ENCODE measurements at regions not wholly inside any gene's neighbourhood (a gene's known extent, or its start where the extent isn't known, plus 50 kb on each side); places are given as distances from the start of the nearest gene placed in this dataset.
A peak's percentile ranks its signal among the peaks of the same experiment; 100 is the strongest.

- H3K9ac ChIP-seq (ENCODE audit: low read depth, low read length): no peak overlapping the region
- H3K4me3 ChIP-seq (ENCODE audit: low read depth, low read length): peak overlapping the region; percentile 30
- peaks cover 6% of the 10 kb centered on the region for H3K27me3 ChIP-seq (ENCODE audit: control insufficient read depth, insufficient read depth, low read length)
- no peaks in the 10 kb centered on the region for H3K9me3 ChIP-seq (ENCODE audit: control insufficient read depth, insufficient read depth, low read length)
- peaks cover 3% of the 10 kb centered on the region for H3K4me1 ChIP-seq (ENCODE audit: control insufficient read depth, insufficient read depth, low read length)
- H3K36me3 ChIP-seq (ENCODE audit: control insufficient read depth, insufficient read depth, low read length): no peaks in the 10 kb centered on the region
Observed at GRCh38 chr16:48054881-48055601, 100.8 kb downstream of the ABCC12 start.

- no peak overlapping the region for H3K9ac ChIP-seq (ENCODE audit: low read depth, low read length)
- H3K4me3 ChIP-seq (ENCODE audit: low read depth, low read length): no peak overlapping the region
- H3K9me3 ChIP-seq (ENCODE audit: control insufficient read depth, insufficient read depth, low read length): no peaks in the 10 kb centered on the region
- H3K4me1 ChIP-seq (ENCODE audit: control insufficient read depth, insufficient read depth, low read length): peaks cover 3% of the 10 kb centered on the region
- H3K27me3 ChIP-seq (ENCODE audit: control insufficient read depth, insufficient read depth, low read length): peaks cover 6% of the 10 kb centered on the region
- no peaks in the 10 kb centered on the region for H3K36me3 ChIP-seq (ENCODE audit: control insufficient read depth, insufficient read depth, low read length)
Observed at GRCh38 chr16:48053418-48053745, 102.4 kb downstream of the ABCC12 start.

GRCh38 chr16:48052731-48053417 is 102.9 kb downstream of the ABCC12 start:
- Histone ChIP-seq H3K4me1 (ENCODE audit: control insufficient read depth, insufficient read depth, low read length) (peaks cover 3% of the 10 kb centered on the region), H3K9ac (ENCODE audit: low read depth, low read length) (no peak overlapping the region), H3K27me3 (ENCODE audit: control insufficient read depth, insufficient read depth, low read length) (peaks cover 6% of the 10 kb centered on the region), H3K36me3 (ENCODE audit: control insufficient read depth, insufficient read depth, low read length) (no peaks in the 10 kb centered on the region), H3K4me3 (ENCODE audit: low read depth, low read length) (no peak overlapping the region), H3K9me3 (ENCODE audit: control insufficient read depth, insufficient read depth, low read length) (no peaks in the 10 kb centered on the region)

- H3K9me3 ChIP-seq (ENCODE audit: control insufficient read depth, insufficient read depth, low read length): no peaks in the 10 kb centered on the region
- no peaks in the 10 kb centered on the region for H3K36me3 ChIP-seq (ENCODE audit: control insufficient read depth, insufficient read depth, low read length)
- H3K4me1 ChIP-seq (ENCODE audit: control insufficient read depth, insufficient read depth, low read length): peaks cover 3% of the 10 kb centered on the region
- H3K4me3 ChIP-seq (ENCODE audit: low read depth, low read length): no peak overlapping the region
- H3K27me3 ChIP-seq (ENCODE audit: control insufficient read depth, insufficient read depth, low read length): peaks cover 6% of the 10 kb centered on the region
- H3K9ac ChIP-seq (ENCODE audit: low read depth, low read length): no peak overlapping the region
Observed at GRCh38 chr16:48050871-48051270, 104.9 kb downstream of the ABCC12 start.

- Histone ChIP-seq H3K4me3 (ENCODE audit: low read depth, low read length) (no peak overlapping the region), H3K36me3 (ENCODE audit: control insufficient read depth, insufficient read depth, low read length) (no peaks in the 10 kb centered on the region), H3K9me3 (ENCODE audit: control insufficient read depth, insufficient read depth, low read length) (no peaks in the 10 kb centered on the region), H3K9ac (ENCODE audit: low read depth, low read length) (no peak overlapping the region), H3K4me1 (ENCODE audit: control insufficient read depth, insufficient read depth, low read length) (peaks cover 7% of the 10 kb centered on the region), H3K27me3 (ENCODE audit: control insufficient read depth, insufficient read depth, low read length) (no peaks in the 10 kb centered on the region)
Observed at GRCh38 chr16:48049847-48050246, 105.9 kb downstream of the ABCC12 start.

GRCh38 chr16:48047720-48048119 is 108.1 kb downstream of the ABCC12 start:
- H3K36me3 ChIP-seq (ENCODE audit: control insufficient read depth, insufficient read depth, low read length): no peaks in the 10 kb centered on the region
- H3K4me1 ChIP-seq (ENCODE audit: control insufficient read depth, insufficient read depth, low read length): peaks cover 7% of the 10 kb centered on the region
- H3K9me3 ChIP-seq (ENCODE audit: control insufficient read depth, insufficient read depth, low read length): no peaks in the 10 kb centered on the region
- no peak overlapping the region for H3K4me3 ChIP-seq (ENCODE audit: low read depth, low read length)
- H3K9ac ChIP-seq (ENCODE audit: low read depth, low read length): no peak overlapping the region
- H3K27me3 ChIP-seq (ENCODE audit: control insufficient read depth, insufficient read depth, low read length): no peaks in the 10 kb centered on the region

GRCh38 chr16:48047241-48047640 is 108.6 kb downstream of the ABCC12 start:
- no peaks in the 10 kb centered on the region for H3K27me3 ChIP-seq (ENCODE audit: control insufficient read depth, insufficient read depth, low read length)
- no peak overlapping the region for H3K4me3 ChIP-seq (ENCODE audit: low read depth, low read length)
- no peaks in the 10 kb centered on the region for H3K9me3 ChIP-seq (ENCODE audit: control insufficient read depth, insufficient read depth, low read length)
- H3K9ac ChIP-seq (ENCODE audit: low read depth, low read length): no peak overlapping the region
- H3K36me3 ChIP-seq (ENCODE audit: control insufficient read depth, insufficient read depth, low read length): no peaks in the 10 kb centered on the region
- peaks cover 4% of the 10 kb centered on the region for H3K4me1 ChIP-seq (ENCODE audit: control insufficient read depth, insufficient read depth, low read length)

GRCh38 chr16:48044117-48044516 is 111.7 kb downstream of the ABCC12 start:
- Histone ChIP-seq H3K9me3 (ENCODE audit: control insufficient read depth, insufficient read depth, low read length) (no peaks in the 10 kb centered on the region), H3K4me3 (ENCODE audit: low read depth, low read length) (no peak overlapping the region), H3K9ac (ENCODE audit: low read depth, low read length) (no peak overlapping the region), H3K36me3 (ENCODE audit: control insufficient read depth, insufficient read depth, low read length) (no peaks in the 10 kb centered on the region), H3K27me3 (ENCODE audit: control insufficient read depth, insufficient read depth, low read length) (no peaks in the 10 kb centered on the region), H3K4me1 (ENCODE audit: control insufficient read depth, insufficient read depth, low read length) (peaks cover 4% of the 10 kb centered on the region)

GRCh38 chr16:48041981-48042421 is 113.8 kb downstream of the ABCC12 start:
- no peaks in the 10 kb centered on the region for H3K9me3 ChIP-seq (ENCODE audit: control insufficient read depth, insufficient read depth, low read length)
- H3K36me3 ChIP-seq (ENCODE audit: control insufficient read depth, insufficient read depth, low read length): no peaks in the 10 kb centered on the region
- no peak overlapping the region for H3K9ac ChIP-seq (ENCODE audit: low read depth, low read length)
- H3K27me3 ChIP-seq (ENCODE audit: control insufficient read depth, insufficient read depth, low read length): no peaks in the 10 kb centered on the region
- no peak overlapping the region for H3K4me3 ChIP-seq (ENCODE audit: low read depth, low read length)
- H3K4me1 ChIP-seq (ENCODE audit: control insufficient read depth, insufficient read depth, low read length): peaks cover 4% of the 10 kb centered on the region

GRCh38 chr16:48035142-48035541 is 120.7 kb downstream of the ABCC12 start:
- Histone ChIP-seq H3K9ac (ENCODE audit: low read depth, low read length) (no peak overlapping the region), H3K9me3 (ENCODE audit: control insufficient read depth, insufficient read depth, low read length) (no peaks in the 10 kb centered on the region), H3K36me3 (ENCODE audit: control insufficient read depth, insufficient read depth, low read length) (no peaks in the 10 kb centered on the region), H3K27me3 (ENCODE audit: control insufficient read depth, insufficient read depth, low read length) (no peaks in the 10 kb centered on the region), H3K4me3 (ENCODE audit: low read depth, low read length) (no peak overlapping the region), H3K4me1 (ENCODE audit: control insufficient read depth, insufficient read depth, low read length) (no peaks in the 10 kb centered on the region)

GRCh38 chr16:48030926-48031325 is 124.9 kb downstream of the ABCC12 start:
- Histone ChIP-seq H3K9me3 (ENCODE audit: control insufficient read depth, insufficient read depth, low read length) (no peaks in the 10 kb centered on the region), H3K4me3 (ENCODE audit: low read depth, low read length) (no peak overlapping the region), H3K9ac (ENCODE audit: low read depth, low read length) (no peak overlapping the region), H3K36me3 (ENCODE audit: control insufficient read depth, insufficient read depth, low read length) (no peaks in the 10 kb centered on the region), H3K27me3 (ENCODE audit: control insufficient read depth, insufficient read depth, low read length) (no peaks in the 10 kb centered on the region), H3K4me1 (ENCODE audit: control insufficient read depth, insufficient read depth, low read length) (no peaks in the 10 kb centered on the region)

GRCh38 chr16:48029768-48030167 is 126.0 kb downstream of the ABCC12 start:
- Histone ChIP-seq H3K9ac (ENCODE audit: low read depth, low read length) (no peak overlapping the region), H3K4me1 (ENCODE audit: control insufficient read depth, insufficient read depth, low read length) (no peaks in the 10 kb centered on the region), H3K36me3 (ENCODE audit: control insufficient read depth, insufficient read depth, low read length) (no peaks in the 10 kb centered on the region), H3K4me3 (ENCODE audit: low read depth, low read length) (no peak overlapping the region), H3K27me3 (ENCODE audit: control insufficient read depth, insufficient read depth, low read length) (no peaks in the 10 kb centered on the region), H3K9me3 (ENCODE audit: control insufficient read depth, insufficient read depth, low read length) (no peaks in the 10 kb centered on the region)

Data from iPS-15b (cell line).